GM21423 (cell line): ENCODE measurements at regions not wholly inside any gene's neighbourhood (a gene's known extent, or its start where the extent isn't known, plus 50 kb on each side); places are given as distances from the start of the nearest gene placed in this dataset.
"Not testable (repeated sequence)": the region's sequence is repeated elsewhere in the genome, so short reads cannot be mapped to it uniquely, and the experiment has no call there.

Source experiments
- ATAC-seq: cut with Tn5 transposase; IDR thresholded peaks from one replicate; pipeline ENCODE4 v1.9.1; 2021; ENCODE audit warnings: mild to moderate bottlenecking, moderate library complexity; ENCODE audit not compliant: unreplicated experiment

- ATAC-seq = no peak
Measured at GRCh38 chr5:53160895-53161294, 51.3 kb upstream of the MOCS2 start.

GRCh38 chr5:53161876-53162275 lies 52.3 kb upstream of the MOCS2 start:
- ATAC-seq = no peak

DNA sequence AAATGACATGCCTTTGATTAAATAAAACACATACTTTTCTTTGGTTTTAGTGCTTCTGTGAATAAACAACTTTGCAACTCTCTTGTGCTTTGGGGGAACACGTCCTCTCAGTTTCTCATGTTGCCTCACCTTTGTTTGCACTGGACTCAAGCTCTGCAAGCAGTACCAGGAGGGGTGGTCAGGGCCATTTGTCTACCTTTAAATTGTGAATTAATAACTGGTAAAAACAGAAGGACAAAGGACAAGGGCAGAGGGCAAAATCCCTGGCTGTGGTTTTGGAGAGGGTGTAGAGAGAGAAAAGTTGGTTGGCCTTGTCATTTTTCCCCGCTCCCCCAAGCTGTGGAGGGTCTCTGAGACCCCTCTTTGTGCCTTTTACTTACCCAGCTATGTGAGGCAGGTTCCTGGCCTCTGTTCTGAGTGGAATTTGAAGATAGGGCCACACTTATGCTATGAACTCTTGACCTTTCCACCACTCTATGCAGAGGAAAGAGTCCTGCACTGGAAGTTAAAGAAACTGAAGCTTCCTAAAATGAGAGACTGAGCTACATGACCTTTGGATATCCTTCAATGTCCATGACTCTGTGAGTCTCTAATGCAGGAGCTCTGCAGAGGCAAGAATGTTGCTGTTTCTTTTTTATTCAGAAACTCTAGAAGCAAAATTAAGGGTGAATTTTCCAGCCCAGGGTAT lies 55.1 kb upstream of the MOCS2 start:
- ATAC-seq = no peak

DNA sequence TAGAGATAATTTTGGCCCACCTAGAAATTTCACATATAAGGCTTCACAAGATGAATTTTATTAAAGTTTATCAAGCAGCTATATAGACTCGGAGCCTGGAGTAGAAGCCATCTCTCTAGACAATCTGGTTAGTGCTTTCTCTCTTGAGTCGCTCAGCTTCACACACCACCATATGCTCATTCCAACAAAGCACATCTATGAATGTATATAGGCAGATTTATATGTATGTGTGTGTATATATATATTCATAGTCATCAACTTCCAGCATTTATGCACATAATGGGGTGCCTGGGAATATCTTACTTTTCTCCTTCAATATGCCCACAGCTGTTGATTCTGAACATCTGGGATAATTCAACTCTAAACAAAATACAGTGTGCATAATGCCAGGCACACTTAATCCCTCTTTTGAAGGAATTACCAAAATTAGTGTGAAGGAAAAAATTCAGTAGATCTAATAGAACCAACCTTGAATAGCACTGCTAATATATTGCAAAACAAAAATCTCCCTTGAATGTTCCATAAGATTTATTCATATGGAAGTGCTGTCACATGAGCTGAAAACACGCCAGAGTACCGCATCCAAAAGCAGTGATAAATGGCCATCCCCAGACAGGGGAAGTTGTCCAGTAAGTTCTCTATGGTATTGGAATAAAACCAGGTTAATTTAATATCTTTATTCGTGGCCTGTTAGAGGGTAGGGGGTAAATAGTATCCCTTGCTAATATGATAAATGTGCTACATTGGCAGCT lies 56.0 kb upstream of the MOCS2 start:
- ATAC-seq = no peak

GRCh38 chr5:53166183-53166495 lies 56.6 kb upstream of the MOCS2 start:
- no peak for ATAC-seq

GRCh38 chr5:53167836-53168235 lies 58.3 kb upstream of the MOCS2 start:
- no peak for ATAC-seq

DNA sequence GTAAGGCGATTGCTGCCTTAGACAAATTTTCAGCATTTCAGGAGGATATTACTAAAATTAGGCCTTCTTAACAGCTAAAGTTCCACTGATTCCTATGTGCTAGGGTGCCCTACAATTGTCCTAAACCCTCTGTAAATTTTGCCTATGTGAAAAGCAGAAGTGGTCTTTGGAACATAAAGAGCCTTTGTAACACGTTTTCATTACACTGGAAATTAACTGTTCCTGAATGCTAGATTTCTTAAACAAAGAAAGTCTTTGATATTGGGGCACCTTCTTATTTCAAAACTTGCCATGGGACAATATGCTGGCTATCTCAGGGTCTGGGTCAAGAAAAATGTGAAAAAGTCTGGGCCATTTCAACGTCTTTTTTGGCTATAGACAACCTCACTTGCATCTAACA lies 60.4 kb upstream of the MOCS2 start:
- no peak for ATAC-seq

DNA sequence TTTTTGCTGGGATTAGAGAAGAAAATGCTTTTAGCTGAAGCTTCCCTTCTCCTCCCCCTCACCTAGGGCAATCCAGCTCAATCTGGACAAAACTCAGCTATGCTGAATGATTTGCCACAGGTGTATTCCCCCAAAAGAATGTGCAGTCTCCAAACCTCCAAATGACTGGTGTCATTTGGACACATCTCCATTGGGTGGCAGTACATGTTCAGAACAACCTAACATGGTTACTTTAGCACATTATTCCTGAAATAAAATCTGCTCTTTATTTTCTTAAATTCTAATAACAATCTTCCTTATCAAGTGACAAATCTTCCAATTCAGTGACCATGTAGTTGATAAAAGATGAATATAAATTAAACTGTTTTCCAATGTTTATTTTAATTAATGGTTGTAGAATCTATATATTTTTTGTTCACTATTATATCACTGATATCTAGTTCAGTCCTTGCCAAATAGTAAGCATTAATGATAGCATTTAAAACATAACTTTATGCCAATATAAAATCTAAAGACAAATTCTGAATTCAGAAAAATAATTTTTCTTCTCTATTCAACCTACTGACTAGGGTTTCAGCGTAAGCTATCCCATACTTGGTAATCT lies 61.3 kb upstream of the MOCS2 start:
- peak; percentile 58 for ATAC-seq

DNA sequence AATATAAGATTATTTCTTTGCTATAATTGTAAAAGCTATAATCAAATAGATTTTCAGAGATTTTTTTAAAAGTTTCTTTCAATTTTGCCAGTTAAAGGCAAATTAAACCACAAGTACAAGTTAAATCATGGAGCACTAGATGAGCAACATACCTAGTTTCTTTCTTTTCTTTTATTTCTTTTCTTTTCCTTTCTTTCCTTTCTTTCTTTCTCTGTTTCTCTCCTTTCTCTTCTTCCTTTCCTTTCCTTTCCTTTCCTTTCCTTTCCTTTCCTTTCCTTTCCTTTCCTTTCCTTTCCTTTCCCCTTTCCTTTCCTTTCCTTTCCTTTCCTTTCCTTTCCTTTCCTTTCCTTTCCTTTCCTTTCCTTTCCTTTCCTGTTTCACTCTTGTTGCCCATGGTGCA lies 62.5 kb upstream of the MOCS2 start:
- not testable (repeated sequence) for ATAC-seq

GRCh38 chr5:53172630-53173029 lies 63.1 kb upstream of the MOCS2 start:
- ATAC-seq = no peak

DNA sequence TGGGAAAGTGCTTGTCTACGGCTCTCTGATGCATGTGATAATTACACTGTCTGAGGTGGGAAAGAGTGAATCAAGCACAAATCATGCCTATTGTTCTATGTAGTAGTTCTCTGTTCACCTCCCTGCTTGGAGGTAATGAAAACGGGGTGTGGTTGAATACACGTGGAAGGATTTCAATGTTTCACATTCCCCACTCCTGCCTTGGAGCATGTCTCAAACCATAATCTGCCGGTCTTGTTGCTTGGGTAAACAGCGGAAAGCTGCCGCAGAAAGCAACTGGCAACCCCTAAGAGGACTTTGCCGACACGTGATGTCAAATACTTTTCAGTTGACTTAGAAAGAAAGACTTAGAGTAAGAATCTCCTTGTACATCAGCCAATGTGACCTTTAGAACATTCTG lies 63.5 kb upstream of the MOCS2 start:
- ATAC-seq = no peak

DNA sequence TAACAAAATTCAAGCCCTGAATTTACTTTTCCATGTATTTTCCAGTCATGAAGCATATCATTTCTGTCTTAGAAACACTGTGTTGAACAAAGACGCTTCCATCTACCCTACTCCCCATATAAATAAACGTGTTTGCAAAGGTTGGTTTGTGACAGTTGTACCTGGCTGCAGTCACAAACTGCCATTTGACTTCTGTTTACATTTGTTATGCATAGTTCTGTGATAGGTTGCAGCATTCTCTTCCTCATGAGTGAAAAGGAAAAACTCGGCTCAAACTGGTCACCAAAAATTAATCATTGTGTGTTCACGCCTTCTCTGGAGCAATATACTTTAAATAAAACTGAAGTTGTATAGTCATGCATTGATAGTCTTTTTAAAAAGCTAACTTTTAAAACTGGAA lies 69.3 kb upstream of the MOCS2 start:
- ATAC-seq = no peak

- ATAC-seq = no peak
Measured at GRCh38 chr5:53179691-53180090, 70.1 kb upstream of the MOCS2 start.

- no peak for ATAC-seq
Measured at GRCh38 chr5:53180538-53180937, 71.0 kb upstream of the MOCS2 start.

GRCh38 chr5:53180991-53181390 lies 71.4 kb upstream of the MOCS2 start:
- ATAC-seq = no peak

DNA sequence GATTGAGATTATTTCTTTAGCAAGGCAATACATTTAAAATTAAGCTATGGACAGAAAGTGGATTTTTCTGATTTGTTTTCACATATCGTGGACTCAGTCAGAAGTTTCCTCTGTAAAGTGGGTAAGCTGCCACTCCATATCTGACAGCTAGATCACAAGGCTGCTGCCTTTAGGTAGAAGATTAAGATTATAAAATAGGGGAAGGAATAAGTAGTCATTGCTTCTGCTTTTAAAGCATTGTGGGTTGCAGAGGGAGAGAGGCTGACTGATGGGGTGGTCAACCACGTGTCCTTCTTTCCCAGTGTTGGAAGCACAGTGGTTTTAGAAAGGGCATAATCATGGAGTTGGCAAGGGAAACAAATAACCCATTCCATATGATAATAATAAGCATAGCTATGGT lies 74.3 kb upstream of the MOCS2 start:
- ATAC-seq = no peak

GRCh38 chr5:53191548-53192165 lies 82.1 kb upstream of the MOCS2 start:
- ATAC-seq = no peak

- ATAC-seq = no peak
Measured at GRCh38 chr5:53194086-53194485, 84.5 kb upstream of the MOCS2 start.

GRCh38 chr5:53199882-53200281 lies 90.3 kb upstream of the MOCS2 start:
- no peak for ATAC-seq

GRCh38 chr5:53200306-53200705 lies 90.7 kb upstream of the MOCS2 start:
- no peak for ATAC-seq

- ATAC-seq = no peak
Measured at GRCh38 chr5:53201746-53202145, 92.2 kb upstream of the MOCS2 start.

DNA sequence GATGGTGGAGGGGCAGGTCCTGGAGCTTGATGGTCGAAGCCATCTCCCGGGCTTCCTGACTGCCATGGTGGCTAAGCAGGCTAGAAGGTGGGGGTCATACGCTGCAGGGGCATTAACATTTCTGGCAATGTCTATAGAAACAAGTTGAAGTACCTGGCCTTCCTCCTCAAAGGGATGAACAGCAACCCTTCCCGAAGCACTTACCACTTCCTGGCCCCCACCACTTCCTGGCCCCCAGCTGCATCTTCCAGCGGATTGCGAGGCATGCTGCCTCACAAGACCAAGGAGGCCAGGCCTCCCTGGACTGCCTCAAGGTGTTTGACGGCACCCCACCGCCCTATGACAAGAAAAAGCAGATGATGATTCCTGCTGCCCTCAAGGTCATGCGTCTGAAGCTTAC lies 97.0 kb upstream of the MOCS2 start:
- no peak for ATAC-seq
